HEK293 (cell line): ENCODE measurements at regions not wholly inside any gene's neighbourhood (a gene's known extent, or its start where the extent isn't known, plus 50 kb on each side); places are given as distances from the start of the nearest gene placed in this dataset.

Experiments
- CTCF ChIA-PET: fragments of 350-600 bp; formaldehyde crosslinking; extraction: SDS; loops from one replicate; lab custom pipeline; 2021; ENCODE audit warnings: antibody characterized with exemption; lab: Yijun Ruan, JAX
- POLR2A ChIA-PET: fragments of 300-600 bp; formaldehyde crosslinking; extraction: SDS; loops from one replicate; lab custom pipeline; 2020; ENCODE audit warnings: antibody characterized with exemption, inconsistent platforms; lab: Yijun Ruan, JAX
- H3K27ac ChIP-seq: fragments of 200-500 bp; sonication (Bioruptor generic); 2 replicates; pipeline ENCODE4 v1.5.1; 2014; ENCODE audit warnings: low read depth, low read length, control low read depth, inconsistent platforms; ENCODE audit errors: extremely low read depth
- H3K36me3 ChIP-seq, 2 experiments: fragments of 200-500 bp in 1 of 2; sonication (Bioruptor generic) in 1 of 2; 1 replicate in 1 of 2; 2 replicates in 1 of 2; pipeline ENCODE4 v1.5.1; 2014 to 2017; ENCODE audit warnings: inconsistent platforms in 2 of 2, low read length in 2 of 2; ENCODE audit not compliant: control insufficient read depth in 2 of 2, insufficient read depth in 1 of 2
- H3K4me1 ChIP-seq: fragments of 200-500 bp; sonication (Bioruptor generic); 2 replicates; pipeline ENCODE4 v1.5.1; 2014; ENCODE audit warnings: mild to moderate bottlenecking, low read length, inconsistent platforms; ENCODE audit not compliant: control insufficient read depth, insufficient read depth
- H3K4me3 ChIP-seq: 2 replicates; pipeline ENCODE4 v1.5.1; 2011; ENCODE audit warnings: low read depth, mild to moderate bottlenecking, control low read depth, low read length, moderate library complexity
- H3K9me3 ChIP-seq: fragments of 200-500 bp; sonication (Bioruptor generic); 2 replicates; pipeline ENCODE4 v1.5.1; 2014; ENCODE audit warnings: low read depth, low read length, inconsistent platforms; ENCODE audit not compliant: control insufficient read depth, insufficient read depth
- KLF7 ChIP-seq: fragments of 450-650 bp; formaldehyde crosslinking; IDR thresholded peaks from 2 replicates; pipeline ENCODE4 v1.5.1; 2016; ENCODE audit warnings: missing biosample characterization, missing genetic modification characterization, borderline replicate concordance
- PRDM6 ChIP-seq: fragments of 450-650 bp; formaldehyde crosslinking; IDR thresholded peaks from 2 replicates; pipeline ENCODE4 v1.5.1; 2017; ENCODE audit warnings: missing biosample characterization, missing genetic modification characterization
- SCRT2 ChIP-seq: fragments of 450-650 bp; formaldehyde crosslinking; IDR thresholded peaks from 2 replicates; pipeline ENCODE4 v1.5.1; 2016; ENCODE audit warnings: missing biosample characterization, missing genetic modification characterization
- SETDB1 ChIP-seq: IDR thresholded peaks from one replicate; pipeline ENCODE4 v1.6.1; 2017; ENCODE audit warnings: mild to moderate bottlenecking, low read length, moderate library complexity, mixed read lengths; ENCODE audit not compliant: insufficient read length
- ZBTB1 ChIP-seq: fragments of 450-650 bp; formaldehyde crosslinking; IDR thresholded peaks from 2 replicates; pipeline ENCODE4 v1.5.1; 2016; ENCODE audit warnings: missing biosample characterization, missing genetic modification characterization
- ZBTB48 ChIP-seq: fragments of 450-650 bp; formaldehyde crosslinking; IDR thresholded peaks from 2 replicates; pipeline ENCODE4 v1.5.1; 2016; ENCODE audit warnings: missing biosample characterization, missing genetic modification characterization
- ZBTB8A ChIP-seq: fragments of 450-650 bp; formaldehyde crosslinking; IDR thresholded peaks from 2 replicates; pipeline ENCODE4 v1.5.1; 2016; ENCODE audit warnings: missing biosample characterization, missing genetic modification characterization
- ZNF121 ChIP-seq: fragments of 450-650 bp; formaldehyde crosslinking; IDR thresholded peaks from 2 replicates; pipeline ENCODE4 v1.5.1; 2016; ENCODE audit warnings: missing biosample characterization, missing genetic modification characterization
- ZNF155 ChIP-seq: fragments of 450-650 bp; formaldehyde crosslinking; IDR thresholded peaks from 2 replicates; pipeline ENCODE4 v1.5.1; 2016; ENCODE audit warnings: missing biosample characterization, missing genetic modification characterization
- ZNF211 ChIP-seq: fragments of 450-650 bp; formaldehyde crosslinking; IDR thresholded peaks from 2 replicates; pipeline ENCODE4 v1.5.1; 2016; ENCODE audit warnings: low read depth, missing biosample characterization, missing genetic modification characterization
- ZNF214 ChIP-seq: fragments of 450-650 bp; formaldehyde crosslinking; IDR thresholded peaks from 2 replicates; pipeline ENCODE4 v1.5.1; 2017; ENCODE audit warnings: missing biosample characterization, mild to moderate bottlenecking, missing genetic modification characterization, borderline replicate concordance
- ZNF239 ChIP-seq: fragments of 450-650 bp; formaldehyde crosslinking; IDR thresholded peaks from 2 replicates; pipeline ENCODE4 v1.5.1; 2016; ENCODE audit warnings: missing biosample characterization, missing genetic modification characterization
- ZNF311 ChIP-seq: fragments of 450-650 bp; formaldehyde crosslinking; IDR thresholded peaks from 2 replicates; pipeline ENCODE4 v1.5.1; 2017; ENCODE audit warnings: missing biosample characterization, missing genetic modification characterization, borderline replicate concordance
- ZNF423 ChIP-seq: fragments of 450-650 bp; formaldehyde crosslinking; IDR thresholded peaks from 2 replicates; pipeline ENCODE4 v1.5.1; 2016; ENCODE audit warnings: missing biosample characterization, missing genetic modification characterization
- ZNF501 ChIP-seq: fragments of 450-650 bp; formaldehyde crosslinking; IDR thresholded peaks from 2 replicates; pipeline ENCODE4 v1.5.1; 2016; ENCODE audit warnings: missing biosample characterization, missing genetic modification characterization
- ZNF518A ChIP-seq: fragments of 450-650 bp; formaldehyde crosslinking; conservative IDR thresholded peaks from 2 replicates; pipeline ENCODE4 v1.5.1; 2016; ENCODE audit warnings: low read depth, missing biosample characterization, missing genetic modification characterization
- ZNF585B ChIP-seq: fragments of 450-650 bp; formaldehyde crosslinking; IDR thresholded peaks from 2 replicates; pipeline ENCODE4 v1.5.1; 2016; ENCODE audit warnings: missing biosample characterization, missing genetic modification characterization
- ZNF654 ChIP-seq: fragments of 450-650 bp; formaldehyde crosslinking; IDR thresholded peaks from 2 replicates; pipeline ENCODE4 v1.5.1; 2016; ENCODE audit warnings: low read depth, missing biosample characterization, missing genetic modification characterization
- ZSCAN30 ChIP-seq: fragments of 450-650 bp; IDR thresholded peaks from 2 replicates; pipeline ENCODE4 v1.5.1; 2018; ENCODE audit warnings: missing biosample characterization, mild to moderate bottlenecking, missing genetic modification characterization, moderate library complexity
- TF ChIP-seq, protein P1 (sequence below): fragments of 450-650 bp; formaldehyde crosslinking; IDR thresholded peaks from 2 replicates; pipeline ENCODE4 v1.5.1; 2016; ENCODE audit warnings: missing biosample characterization, missing genetic modification characterization

GRCh38 chr5:33237471-33237870 is 203.3 kb upstream of the TARS1 start:
- POLR2A ChIA-PET, result no interaction called here

GRCh38 chr5:33238826-33239695 is 201.7 kb upstream of the TARS1 start:
- peaks cover 9% of the 10 kb centered on the region for H3K4me1 ChIP-seq
- no peak overlapping the region for H3K27ac ChIP-seq
- H3K9me3 ChIP-seq, result no peaks in the 10 kb centered on the region
- H3K4me3 ChIP-seq, result no peak overlapping the region
- H3K36me3 ChIP-seq, result no peaks in the 10 kb centered on the region
- POLR2A ChIA-PET, result no interaction called here
- CTCF ChIA-PET, result no interaction called here
- TF ChIP-seq ZNF585B (tag by site-specific recombination) (no peak), PRDM6 (0 out of 2 replicates have a peak, but pooled peaks have one; percentile 25)

More at GRCh38 chr5:33237471-33237870, 203.3 kb upstream of the TARS1 start:
- TF ChIP-seq ZNF423 (tag by site-specific recombination), result no peak
- TF ChIP-seq ZNF155 (tag by site-specific recombination), result no peak
- no peak for TF ChIP-seq ZNF654 (tag by site-specific recombination)
- TF ChIP-seq ZNF518A (tag by site-specific recombination), result no peak
- no peak for TF ChIP-seq ZNF211 (tag by site-specific recombination)
- no peak for TF ChIP-seq ZNF214
- no peak for TF ChIP-seq ZBTB8A
- TF ChIP-seq, all 188 proteins: peak for 0
- H3K9me3 ChIP-seq, result no peaks in the 10 kb centered on the region
- no peaks in the 10 kb centered on the region for H3K36me3 ChIP-seq
- peaks cover 22% of the 10 kb centered on the region for H3K4me1 ChIP-seq
- CTCF ChIA-PET, result no interaction called here
- H3K27ac ChIP-seq, result no peak overlapping the region
- no peak overlapping the region for H3K4me3 ChIP-seq

DNA sequence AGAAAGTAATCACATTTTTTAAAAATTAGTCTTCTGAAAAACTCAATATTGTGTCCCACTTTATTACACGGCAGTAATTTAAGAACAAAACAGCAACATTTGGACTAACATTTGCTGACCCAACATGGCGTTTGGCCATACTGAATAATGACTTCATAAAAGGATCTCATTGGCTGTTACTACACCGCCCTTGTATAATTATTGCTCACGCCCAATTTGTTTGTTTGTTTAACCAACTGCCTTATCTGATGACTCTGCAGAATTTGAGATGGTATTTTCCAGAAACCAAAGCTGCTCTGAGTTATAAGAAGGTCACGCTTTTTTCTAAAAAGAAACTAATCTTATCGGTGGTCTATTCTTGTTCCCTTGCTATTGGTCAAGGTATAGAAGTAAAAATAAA is 200.2 kb upstream of the TARS1 start:
- ChIA-PET CTCF (no interaction called here), POLR2A (no interaction called here)
- no peak overlapping the region for H3K27ac ChIP-seq
- no peaks in the 10 kb centered on the region for H3K36me3 ChIP-seq
- H3K9me3 ChIP-seq, result no peaks in the 10 kb centered on the region
- H3K4me1 ChIP-seq, result peaks cover 9% of the 10 kb centered on the region
- H3K4me3 ChIP-seq, result no peak overlapping the region
- TF ChIP-seq ZBTB1 (tag by site-specific recombination), result no peak
- TF ChIP-seq ZSCAN30, result no peak
- no peak for TF ChIP-seq ZNF121 (tag by site-specific recombination)
- TF ChIP-seq, protein P1, sequence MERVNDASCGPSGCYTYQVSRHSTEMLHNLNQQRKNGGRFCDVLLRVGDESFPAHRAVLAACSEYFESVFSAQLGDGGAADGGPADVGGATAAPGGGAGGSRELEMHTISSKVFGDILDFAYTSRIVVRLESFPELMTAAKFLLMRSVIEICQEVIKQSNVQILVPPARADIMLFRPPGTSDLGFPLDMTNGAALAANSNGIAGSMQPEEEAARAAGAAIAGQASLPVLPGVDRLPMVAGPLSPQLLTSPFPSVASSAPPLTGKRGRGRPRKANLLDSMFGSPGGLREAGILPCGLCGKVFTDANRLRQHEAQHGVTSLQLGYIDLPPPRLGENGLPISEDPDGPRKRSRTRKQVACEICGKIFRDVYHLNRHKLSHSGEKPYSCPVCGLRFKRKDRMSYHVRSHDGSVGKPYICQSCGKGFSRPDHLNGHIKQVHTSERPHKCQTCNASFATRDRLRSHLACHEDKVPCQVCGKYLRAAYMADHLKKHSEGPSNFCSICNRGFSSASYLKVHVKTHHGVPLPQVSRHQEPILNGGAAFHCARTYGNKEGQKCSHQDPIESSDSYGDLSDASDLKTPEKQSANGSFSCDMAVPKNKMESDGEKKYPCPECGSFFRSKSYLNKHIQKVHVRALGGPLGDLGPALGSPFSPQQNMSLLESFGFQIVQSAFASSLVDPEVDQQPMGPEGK (tag by site-specific recombination), result no peak
- TF ChIP-seq SETDB1, result no peak
- TF ChIP-seq ZBTB48 (tag by site-specific recombination), result no peak
- no peak for TF ChIP-seq SCRT2
- TF ChIP-seq ZNF311 (tag by site-specific recombination), result no peak
- TF ChIP-seq KLF7 (tag by site-specific recombination), result no peak
- no peak for TF ChIP-seq ZNF239 (tag by site-specific recombination)
- TF ChIP-seq ZNF501 (tag by site-specific recombination), result no peak
- TF ChIP-seq PRDM6, result no peak
